Vagina (tissue), 2 donors: ENCODE measurements at regions not wholly inside any gene's neighbourhood (a gene's known extent, or its start where the extent isn't known, plus 50 kb on each side); places are given as distances from the start of the nearest gene placed in this dataset.

Experiments
- POLR2A ChIP-seq, 2 donors: fragments of 450-650 bp; IDR thresholded peaks; one replicate each; pipeline ENCODE4 v1.6.1; 2017; ENCODE audit warnings: antibody characterized with exemption in 2 of 2, mild to moderate bottlenecking in 2 of 2, moderate library complexity in 2 of 2
- POLR2AphosphoS5 ChIP-seq, 2 donors: sonication (generic); formaldehyde crosslinking; IDR thresholded peaks; one replicate each; pipeline ENCODE4 v1.9.0; 2017; ENCODE audit warnings: antibody characterized with exemption in 2 of 2, mild to moderate bottlenecking in 2 of 2, low read depth in 1 of 2; ENCODE audit not compliant: insufficient read depth in 1 of 2
- TF ChIP-seq, protein P1 (sequence below), 3 experiments: fragments of 450-650 bp in 2 of 3; fragments of 200-600 bp in 1 of 3; sonication (generic) in 1 of 3; IDR thresholded peaks; one replicate each; pipeline ENCODE4 v1.5.1; 2017 to 2019; ENCODE audit warnings: antibody characterized with exemption in 3 of 3, mild to moderate bottlenecking in 2 of 3, moderate library complexity in 2 of 3

DNA sequence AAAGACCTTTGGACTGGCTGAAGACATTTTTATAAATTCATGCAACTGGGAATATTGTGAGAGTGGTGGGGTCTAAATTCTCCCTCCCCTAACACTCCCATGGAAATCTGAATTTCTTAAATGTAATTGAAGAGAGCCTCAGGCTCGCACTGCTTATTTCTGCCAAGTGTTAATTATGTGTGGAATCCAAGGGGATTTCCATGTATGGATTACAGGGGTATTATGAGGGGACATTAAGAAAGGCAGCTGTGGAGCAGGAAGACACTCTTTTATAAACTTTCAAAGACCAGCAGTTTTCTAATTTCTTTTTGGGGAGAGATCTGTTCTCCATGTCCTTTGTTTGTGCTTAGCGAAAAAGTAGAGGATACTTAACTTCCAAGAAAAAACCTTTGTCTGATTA is 152.1 kb upstream of the TBL1XR1 start:
- TF ChIP-seq, protein P1, sequence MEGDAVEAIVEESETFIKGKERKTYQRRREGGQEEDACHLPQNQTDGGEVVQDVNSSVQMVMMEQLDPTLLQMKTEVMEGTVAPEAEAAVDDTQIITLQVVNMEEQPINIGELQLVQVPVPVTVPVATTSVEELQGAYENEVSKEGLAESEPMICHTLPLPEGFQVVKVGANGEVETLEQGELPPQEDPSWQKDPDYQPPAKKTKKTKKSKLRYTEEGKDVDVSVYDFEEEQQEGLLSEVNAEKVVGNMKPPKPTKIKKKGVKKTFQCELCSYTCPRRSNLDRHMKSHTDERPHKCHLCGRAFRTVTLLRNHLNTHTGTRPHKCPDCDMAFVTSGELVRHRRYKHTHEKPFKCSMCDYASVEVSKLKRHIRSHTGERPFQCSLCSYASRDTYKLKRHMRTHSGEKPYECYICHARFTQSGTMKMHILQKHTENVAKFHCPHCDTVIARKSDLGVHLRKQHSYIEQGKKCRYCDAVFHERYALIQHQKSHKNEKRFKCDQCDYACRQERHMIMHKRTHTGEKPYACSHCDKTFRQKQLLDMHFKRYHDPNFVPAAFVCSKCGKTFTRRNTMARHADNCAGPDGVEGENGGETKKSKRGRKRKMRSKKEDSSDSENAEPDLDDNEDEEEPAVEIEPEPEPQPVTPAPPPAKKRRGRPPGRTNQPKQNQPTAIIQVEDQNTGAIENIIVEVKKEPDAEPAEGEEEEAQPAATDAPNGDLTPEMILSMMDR (IDR thresholded peaks at IDR 0.05): no peak
- TF ChIP-seq POLR2A (IDR thresholded peaks at IDR 0.05) (no peak), POLR2AphosphoS5 (IDR thresholded peaks at IDR 0.05; ENCODE audit: insufficient read depth in 1 of 2, low read depth in 1 of 2) (no peak)
